ENCODE measurements at regions not wholly inside any gene's neighbourhood (a gene's known extent, or its start where the extent isn't known, plus 50 kb on each side); places are given as distances from the start of the nearest gene placed in this dataset.
"Not testable (repeated sequence)": the region's sequence is repeated elsewhere in the genome, so short reads cannot be mapped to it uniquely, and the experiment has no call there.

DNA sequence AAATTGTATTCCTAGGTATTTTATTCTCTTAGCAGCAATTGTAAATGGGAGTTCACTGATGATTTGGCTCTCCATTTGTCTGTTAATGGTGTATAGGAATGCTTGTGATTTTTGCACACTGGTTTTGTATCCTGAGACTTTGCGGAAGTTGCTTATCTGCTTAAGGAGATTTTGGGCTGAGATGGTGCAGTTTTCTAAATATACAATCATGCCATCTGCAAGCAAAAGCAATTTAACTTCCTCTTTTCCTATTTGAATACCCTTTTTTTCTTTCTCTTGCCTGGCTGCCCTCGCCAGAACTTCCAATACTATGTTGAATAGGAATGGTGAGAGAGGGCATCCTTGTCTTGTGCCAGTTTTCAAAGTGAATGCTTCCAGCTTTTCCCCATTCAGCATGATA is 1643.9 kb upstream of the ADGRL3 start:
- ATAC-seq; H3K9me3 ChIP-seq (ENCODE audit: control insufficient read depth, low read length); intact Hi-C loops (cut with DNase I): not testable (repeated sequence)

GRCh38 chr4:59560141-59560648 is 1639.9 kb upstream of the ADGRL3 start:
- H3K4me3 ChIP-seq (ENCODE audit: low read length); H3K27ac ChIP-seq (ENCODE audit: low read length); ATAC-seq; H3K27me3 ChIP-seq (ENCODE audit: control insufficient read depth, insufficient read depth); intact Hi-C loops (cut with DNase I); H3K4me1 ChIP-seq (ENCODE audit: control insufficient read depth, insufficient read depth, low read length); H3K9me3 ChIP-seq (ENCODE audit: control insufficient read depth, low read length): not testable (repeated sequence)
- WGBS = 61% methylated on average over 9 of the region's 9 CpGs
- DNase-seq = peak in 1 of 3 donors; percentile 2

More for the DNA sequence above, 1643.9 kb upstream of the ADGRL3 start:
- DNase-seq; H3K27me3 ChIP-seq (ENCODE audit: control insufficient read depth, insufficient read depth); H3K4me3 ChIP-seq (ENCODE audit: low read length); H3K27ac ChIP-seq (ENCODE audit: low read length); H3K4me1 ChIP-seq (ENCODE audit: control insufficient read depth, insufficient read depth, low read length): not testable (repeated sequence)
- 64% methylated on average over 2 of the region's 2 CpGs for WGBS

DNA sequence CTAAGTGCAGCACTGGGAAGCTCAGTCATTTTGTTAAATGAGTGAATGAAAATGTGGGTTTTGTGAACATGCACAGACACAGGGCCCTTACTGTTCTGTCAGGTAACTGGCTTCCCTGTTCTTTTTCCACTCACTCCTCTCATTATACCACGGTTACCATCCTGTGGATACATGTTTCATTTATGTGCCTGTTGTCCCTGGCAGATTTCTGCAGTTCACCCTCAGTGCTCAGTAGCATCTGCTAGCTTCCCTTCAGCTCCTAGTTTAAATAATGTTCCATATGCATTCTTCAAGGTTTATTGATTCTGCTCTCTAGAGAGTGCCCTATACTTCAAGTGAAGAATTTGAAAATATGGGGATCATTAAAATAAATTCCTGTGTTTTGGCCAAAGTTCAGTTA is 1634.3 kb upstream of the ADGRL3 start:
- intact Hi-C loops (cut with DNase I) = no loop called here
- Histone ChIP-seq H3K27me3 (ENCODE audit: control insufficient read depth, insufficient read depth) (no peaks in the 10 kb centered on the region), H3K9me3 (ENCODE audit: control insufficient read depth, low read length) (no peaks in the 10 kb centered on the region), H3K27ac (ENCODE audit: low read length) (no peak overlapping the region), H3K4me1 (ENCODE audit: control insufficient read depth, insufficient read depth, low read length) (no peaks in the 10 kb centered on the region), H3K4me3 (ENCODE audit: low read length) (no peak overlapping the region)
- DNase-seq (no peak), ATAC-seq (no peak)
- 63% methylated on average over 1 of the region's 1 CpG for WGBS

GRCh38 chr4:59570860-59571476 is 1629.2 kb upstream of the ADGRL3 start:
- H3K27ac ChIP-seq (ENCODE audit: low read length) = no peak overlapping the region
- intact Hi-C loops (cut with DNase I) = no loop called here
- 66% methylated on average over 2 of the region's 2 CpGs for WGBS
- DNase-seq = no peak
- ATAC-seq = no peak
- H3K4me1 ChIP-seq (ENCODE audit: control insufficient read depth, insufficient read depth, low read length) = no peaks in the 10 kb centered on the region
- no peaks in the 10 kb centered on the region for H3K27me3 ChIP-seq (ENCODE audit: control insufficient read depth, insufficient read depth)
- H3K9me3 ChIP-seq (ENCODE audit: control insufficient read depth, low read length) = no peaks in the 10 kb centered on the region
- H3K4me3 ChIP-seq (ENCODE audit: low read length) = no peak overlapping the region

DNA sequence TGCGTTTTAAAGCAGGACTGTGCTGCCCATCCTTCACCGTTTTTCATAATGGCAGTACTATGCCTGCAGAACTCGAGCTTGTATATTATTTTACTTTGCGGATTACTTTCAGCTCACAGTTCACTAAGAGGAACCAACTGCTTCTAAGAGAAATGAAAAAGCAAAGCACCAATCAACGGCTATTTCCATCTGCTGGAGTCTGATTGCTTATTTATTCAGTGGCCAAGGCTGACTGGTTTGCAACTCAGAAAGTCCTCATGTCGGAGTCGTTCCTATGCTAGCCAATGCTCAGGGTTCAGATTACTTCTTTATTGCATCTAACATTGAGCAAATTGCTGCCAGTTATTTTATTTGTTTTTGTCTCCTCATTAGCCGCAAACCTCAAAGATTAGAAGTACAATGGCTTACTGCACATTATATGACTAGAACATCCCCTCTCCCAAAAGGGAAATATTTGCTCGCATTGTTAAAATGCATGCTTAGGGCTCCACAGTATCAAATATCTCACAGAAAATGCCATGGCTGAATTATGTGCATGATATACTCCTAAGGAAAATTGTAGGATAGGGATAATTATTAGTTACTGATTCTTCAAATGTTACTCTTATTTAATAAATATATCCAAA is 1628.2 kb upstream of the ADGRL3 start:
- ATAC-seq (no peak), DNase-seq (no peak)
- Histone ChIP-seq H3K27me3 (ENCODE audit: control insufficient read depth, insufficient read depth) (no peaks in the 10 kb centered on the region), H3K4me3 (ENCODE audit: low read length) (no peak overlapping the region), H3K9me3 (ENCODE audit: control insufficient read depth, low read length) (no peaks in the 10 kb centered on the region), H3K27ac (ENCODE audit: low read length) (no peak overlapping the region), H3K4me1 (ENCODE audit: control insufficient read depth, insufficient read depth, low read length) (no peaks in the 10 kb centered on the region)
- intact Hi-C loops (cut with DNase I) = no loop called here
- WGBS = 71% methylated on average over 9 of the region's 9 CpGs

- Histone ChIP-seq H3K4me1 (ENCODE audit: control insufficient read depth, insufficient read depth, low read length) (no peaks in the 10 kb centered on the region), H3K9me3 (ENCODE audit: control insufficient read depth, low read length) (no peaks in the 10 kb centered on the region), H3K27ac (ENCODE audit: low read length) (no peak overlapping the region), H3K4me3 (ENCODE audit: low read length) (no peak overlapping the region), H3K27me3 (ENCODE audit: control insufficient read depth, insufficient read depth) (no peaks in the 10 kb centered on the region)
- peak in 1 of 3 donors; percentile 7 for DNase-seq
- WGBS = 81% methylated on average over 10 of the region's 10 CpGs
- ATAC-seq = no peak
- intact Hi-C loops (cut with DNase I) = no loop called here
These were observed 1616.1 kb upstream of the ADGRL3 start for GRCh38 chr4:59583845-59584568.

DNA sequence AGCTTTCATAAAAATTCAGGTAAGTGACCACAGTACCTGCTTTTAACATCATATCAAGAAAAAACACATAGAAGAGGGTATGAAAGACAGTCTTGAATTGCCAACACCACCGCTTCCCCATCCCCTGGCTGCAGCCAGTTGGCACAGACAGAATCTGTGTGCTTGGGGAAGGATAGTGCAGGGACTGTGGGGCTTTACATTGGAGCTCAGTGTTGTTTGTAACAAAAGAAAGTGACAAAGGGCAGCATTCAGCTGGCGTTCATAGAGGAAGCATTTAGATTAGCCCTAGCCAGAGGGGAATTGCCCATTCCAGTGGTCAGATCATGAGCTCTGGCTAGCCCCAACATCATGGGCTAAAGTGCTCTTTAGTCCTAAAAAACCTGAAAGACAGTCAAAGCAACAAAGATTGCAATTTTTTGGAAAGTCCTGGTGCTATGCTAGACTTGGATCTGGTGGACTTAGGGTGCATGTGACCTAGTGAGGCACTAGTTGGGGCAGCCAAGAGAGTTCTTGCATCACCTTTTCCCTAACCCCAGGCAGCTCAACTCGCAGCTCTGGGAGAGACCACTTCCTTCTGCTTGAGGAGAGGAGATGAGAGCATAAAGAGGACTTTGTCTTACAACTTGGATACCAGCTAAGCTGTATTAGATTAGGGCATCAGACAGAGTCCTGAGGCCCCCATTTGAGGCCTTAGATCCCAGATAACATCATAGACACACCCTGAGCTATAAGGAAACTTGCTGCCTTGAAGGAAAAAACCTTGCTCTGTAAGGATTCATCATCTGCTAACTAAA is 1602.4 kb upstream of the ADGRL3 start:
- intact Hi-C loops (cut with DNase I) = no loop called here

GRCh38 chr4:59598330-59598618 is 1601.9 kb upstream of the ADGRL3 start:
- no peak for ATAC-seq
- intact Hi-C loops (cut with DNase I) = no loop called here
- DNase-seq = no peak
- Histone ChIP-seq H3K27me3 (ENCODE audit: control insufficient read depth, insufficient read depth) (no peaks in the 10 kb centered on the region), H3K4me3 (ENCODE audit: low read length) (no peak overlapping the region), H3K9me3 (ENCODE audit: control insufficient read depth, low read length) (no peaks in the 10 kb centered on the region), H3K4me1 (ENCODE audit: control insufficient read depth, insufficient read depth, low read length) (no peaks in the 10 kb centered on the region), H3K27ac (ENCODE audit: low read length) (no peak overlapping the region)
- WGBS = 66% methylated on average over 1 of the region's 1 CpG

More for the DNA sequence above, 1602.4 kb upstream of the ADGRL3 start:
- Histone ChIP-seq H3K4me3 (ENCODE audit: low read length) (no peak overlapping the region), H3K9me3 (ENCODE audit: control insufficient read depth, low read length) (no peaks in the 10 kb centered on the region), H3K4me1 (ENCODE audit: control insufficient read depth, insufficient read depth, low read length) (no peaks in the 10 kb centered on the region), H3K27ac (ENCODE audit: low read length) (no peak overlapping the region), H3K27me3 (ENCODE audit: control insufficient read depth, insufficient read depth) (no peaks in the 10 kb centered on the region)
- DNase-seq (no peak), ATAC-seq (no peak)
- 56% methylated on average over 3 of the region's 3 CpGs for WGBS

DNA sequence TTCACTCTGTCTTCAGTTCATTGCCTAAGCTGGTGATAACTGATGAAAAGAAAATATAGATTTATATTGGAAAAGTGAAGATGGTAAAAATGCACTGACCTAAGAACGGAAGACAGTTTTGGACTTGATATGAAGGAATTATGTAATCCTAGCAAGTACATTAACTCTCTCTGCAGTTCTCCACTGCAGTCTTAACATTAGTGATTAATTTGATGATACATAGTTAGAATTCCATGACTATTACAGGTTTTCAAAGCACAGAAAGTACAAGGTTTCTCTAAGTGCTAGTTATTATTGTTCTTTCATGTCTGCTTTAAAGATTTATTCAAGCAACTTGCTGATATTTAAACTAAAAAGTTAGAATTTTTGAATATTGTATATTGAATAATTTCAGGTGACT is 1591.7 kb upstream of the ADGRL3 start:
- Histone ChIP-seq H3K4me3 (ENCODE audit: low read length) (no peak overlapping the region), H3K9me3 (ENCODE audit: control insufficient read depth, low read length) (no peaks in the 10 kb centered on the region), H3K27ac (ENCODE audit: low read length) (no peak overlapping the region), H3K27me3 (ENCODE audit: control insufficient read depth, insufficient read depth) (no peaks in the 10 kb centered on the region), H3K4me1 (ENCODE audit: control insufficient read depth, insufficient read depth, low read length) (no peaks in the 10 kb centered on the region)
- DNase-seq (no peak), ATAC-seq (no peak)
- intact Hi-C loops (cut with DNase I) = no loop called here
- WGBS = 36% methylated on average over 1 of the region's 1 CpG

- Histone ChIP-seq H3K27me3 (ENCODE audit: control insufficient read depth, insufficient read depth) (no peaks in the 10 kb centered on the region), H3K27ac (ENCODE audit: low read length) (no peak overlapping the region), H3K4me3 (ENCODE audit: low read length) (no peak overlapping the region), H3K4me1 (ENCODE audit: control insufficient read depth, insufficient read depth, low read length) (no peaks in the 10 kb centered on the region), H3K9me3 (ENCODE audit: control insufficient read depth, low read length) (no peaks in the 10 kb centered on the region)
- WGBS = 69% methylated on average over 1 of the region's 1 CpG
- DNase-seq = no peak
- ATAC-seq = no peak
- intact Hi-C loops (cut with DNase I) = no loop called here
These were observed 1587.9 kb upstream of the ADGRL3 start for GRCh38 chr4:59612235-59612634.

DNA sequence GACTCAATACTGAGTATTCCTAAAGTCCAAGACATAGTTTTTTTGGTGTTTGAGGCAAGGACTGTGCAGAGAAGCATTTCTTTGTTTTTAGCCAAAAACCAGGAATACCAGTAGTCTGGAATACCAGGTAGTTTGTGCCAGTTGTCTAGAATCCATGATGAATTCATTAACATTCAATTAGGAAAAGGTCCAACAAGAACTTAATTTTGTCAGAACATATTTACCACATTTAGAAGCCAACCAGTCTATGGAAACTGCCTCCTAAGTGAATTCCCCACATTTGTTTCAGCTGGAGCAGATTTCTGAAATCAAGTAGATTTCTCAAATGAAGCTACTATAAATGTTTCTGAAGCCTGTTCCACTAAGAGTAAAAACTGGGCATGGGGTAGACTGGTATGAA is 1584.8 kb upstream of the ADGRL3 start:
- DNase-seq (no peak), ATAC-seq (no peak)
- no peak overlapping the region for H3K27ac ChIP-seq (ENCODE audit: low read length)
- no peak overlapping the region for H3K4me3 ChIP-seq (ENCODE audit: low read length)
- H3K4me1 ChIP-seq (ENCODE audit: control insufficient read depth, insufficient read depth, low read length) = no peaks in the 10 kb centered on the region
- H3K27me3 ChIP-seq (ENCODE audit: control insufficient read depth, insufficient read depth) = no peaks in the 10 kb centered on the region
- no peaks in the 10 kb centered on the region for H3K9me3 ChIP-seq (ENCODE audit: control insufficient read depth, low read length)
- intact Hi-C loops (cut with DNase I) = no loop called here
